Naive thymus-derived CD4-positive, alpha-beta T cell (primary cell): ENCODE measurements at regions not wholly inside any gene's neighbourhood (a gene's known extent, or its start where the extent isn't known, plus 50 kb on each side); places are given as distances from the start of the nearest gene placed in this dataset.
A peak's percentile ranks its signal among the peaks of the same experiment; 100 is the strongest.
"Not testable (repeated sequence)": the region's sequence is repeated elsewhere in the genome, so short reads cannot be mapped to it uniquely, and the experiment has no call there.

Source experiments
- ATAC-seq: fragments of 150-1000 bp; cut with Tn5 transposase; 2 replicates; pipeline ENCODE4 v1.10.0; 2021; ENCODE audit warnings: mild to moderate bottlenecking, moderate library complexity
- CTCF ChIA-PET: fragments of 350-600 bp; sonication (Branson Sonifier 250); formaldehyde crosslinking; loops from one replicate; lab custom pipeline; 2021; ENCODE audit warnings: antibody characterized with exemption; lab: Charles Lee
- POLR2A ChIA-PET: fragments of 350-600 bp; sonication (Branson Sonifier 250); formaldehyde crosslinking; loops from one replicate; lab custom pipeline; 2021; ENCODE audit warnings: antibody characterized with exemption, inconsistent platforms; lab: Charles Lee
- DNase-seq, 9 donors: peaks; one replicate each; pipeline versions ENCODE4 v3.0.0 to v3.0.0-alpha.2; 2020 to 2022; ENCODE audit warnings: mixed read lengths in 1 of 9
- H3K27ac ChIP-seq: one replicate; pipeline ENCODE4 v1.7.0; 2013; ENCODE audit warnings: mild to moderate bottlenecking, low read depth, low read length, moderate library complexity
- H3K27me3 ChIP-seq, 2 donors: one replicate each; pipeline ENCODE4 v1.7.0; 2013; ENCODE audit warnings: low read length in 2 of 2, mild to moderate bottlenecking in 2 of 2, moderate library complexity in 2 of 2; ENCODE audit not compliant: control insufficient read depth in 2 of 2, insufficient read depth in 2 of 2
- H3K36me3 ChIP-seq, 3 experiments: 1 replicate in 2 of 3; 2 replicates in 1 of 3; pipeline ENCODE4 v1.7.0; 2013; ENCODE audit warnings: low read length in 3 of 3, mild to moderate bottlenecking in 3 of 3, moderate library complexity in 1 of 3; ENCODE audit not compliant: insufficient read depth in 3 of 3, control insufficient read depth in 2 of 3
- H3K4me1 ChIP-seq, 2 donors: one replicate each; pipeline ENCODE4 v1.7.0; 2013; ENCODE audit warnings: low read length in 2 of 2, mild to moderate bottlenecking in 2 of 2, moderate library complexity in 1 of 2; ENCODE audit not compliant: control insufficient read depth in 2 of 2, insufficient read depth in 2 of 2
- H3K4me3 ChIP-seq: 2 replicates; pipeline ENCODE4 v1.7.0; 2013; ENCODE audit warnings: mild to moderate bottlenecking, low read length
- H3K9me3 ChIP-seq, 3 experiments: 1 replicate in 2 of 3; 2 replicates in 1 of 3; pipeline ENCODE4 v1.7.0; 2013; ENCODE audit warnings: low read length in 3 of 3; ENCODE audit not compliant: control insufficient read depth in 2 of 3
- H3K27ac Mint-ChIP-seq, 9 donors: one replicate each; pipeline ENCODE4 v1.8.0; 2020 to 2022; ENCODE audit warnings: mixed read lengths in 9 of 9, mild to moderate bottlenecking in 8 of 9, moderate library complexity in 5 of 9, inconsistent platforms in 2 of 9
- H3K27me3 Mint-ChIP-seq, 5 donors: one replicate each; pipeline ENCODE4 v1.8.0; 2021 to 2022; ENCODE audit warnings: mixed read lengths in 5 of 5, mild to moderate bottlenecking in 1 of 5
- H3K36me3 Mint-ChIP-seq, 5 donors: one replicate each; pipeline ENCODE4 v1.8.0; 2020 to 2022; ENCODE audit warnings: mixed read lengths in 5 of 5, mild to moderate bottlenecking in 3 of 5, inconsistent platforms in 1 of 5
- H3K4me1 Mint-ChIP-seq, 7 donors: one replicate each; pipeline ENCODE4 v1.8.0; 2020 to 2022; ENCODE audit warnings: mixed read lengths in 7 of 7, mild to moderate bottlenecking in 3 of 7, inconsistent platforms in 1 of 7
- H3K4me3 Mint-ChIP-seq, 10 donors: one replicate each; pipeline ENCODE4 v1.8.0; 2020 to 2022; ENCODE audit warnings: mild to moderate bottlenecking in 10 of 10, mixed read lengths in 10 of 10, moderate library complexity in 6 of 10, inconsistent platforms in 2 of 10
- H3K9me3 Mint-ChIP-seq, 11 donors: one replicate each; pipeline ENCODE4 v1.8.0; 2020 to 2022; ENCODE audit warnings: mixed read lengths in 11 of 11, mild to moderate bottlenecking in 4 of 11, inconsistent platforms in 1 of 11, moderate library complexity in 1 of 11
- intact Hi-C, 2 donors: fragments of 100-400 bp; cut with micrococcal nuclease; formaldehyde crosslinking; loops; one replicate each; pipeline ENCODE4 v1.15.1; 2023

DNA sequence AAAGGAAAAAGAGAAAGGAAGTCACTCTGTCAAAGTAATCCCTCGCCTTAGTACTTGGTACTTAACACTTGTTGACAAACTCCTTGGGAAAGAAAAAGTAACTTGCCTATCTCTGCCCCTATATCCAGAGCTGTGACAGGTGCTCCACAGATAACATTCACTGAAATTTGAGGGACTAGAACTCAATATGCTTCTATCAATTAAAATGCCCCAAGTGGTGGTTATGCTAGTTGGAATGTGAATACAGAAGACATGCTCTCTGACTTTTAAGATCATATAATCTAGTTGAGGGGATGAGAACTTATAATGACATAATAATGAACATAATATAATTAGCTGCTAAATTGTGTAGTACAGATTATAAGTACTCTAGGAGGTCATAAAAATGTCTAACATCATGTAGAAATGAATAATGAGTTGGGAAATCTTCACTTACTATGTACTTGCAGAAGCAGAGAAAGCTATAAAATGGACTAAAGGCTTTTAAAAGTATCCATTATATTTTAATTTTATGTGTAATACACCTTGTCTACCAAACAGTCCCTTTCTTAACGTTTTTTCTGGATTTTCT lies 153.1 kb upstream of the CCDC54 start:
- Histone ChIP-seq H3K27me3 (no peaks in the 10 kb centered on the region), H3K27ac (no peak overlapping the region), H3K9me3 (no peaks in the 10 kb centered on the region), H3K36me3 (no peaks in the 10 kb centered on the region), H3K4me1 (no peaks in the 10 kb centered on the region), H3K4me3 (no peak overlapping the region)
- ChIA-PET POLR2A (no interaction called here), CTCF (no interaction called here)
- DNase-seq, result no peak
- intact Hi-C loops, result no loop called here
- Mint-ChIP-seq H3K27ac (no peak overlapping the region), H3K27me3 (peaks cover 0 to 25% (median 13%) of the 10 kb centered on the region in 5 donors), H3K9me3 (no peaks in the 10 kb centered on the region), H3K36me3 (no peaks in the 10 kb centered on the region), H3K4me1 (no peaks in the 10 kb centered on the region), H3K4me3 (no peak overlapping the region)
- ATAC-seq, result no peak

DNA sequence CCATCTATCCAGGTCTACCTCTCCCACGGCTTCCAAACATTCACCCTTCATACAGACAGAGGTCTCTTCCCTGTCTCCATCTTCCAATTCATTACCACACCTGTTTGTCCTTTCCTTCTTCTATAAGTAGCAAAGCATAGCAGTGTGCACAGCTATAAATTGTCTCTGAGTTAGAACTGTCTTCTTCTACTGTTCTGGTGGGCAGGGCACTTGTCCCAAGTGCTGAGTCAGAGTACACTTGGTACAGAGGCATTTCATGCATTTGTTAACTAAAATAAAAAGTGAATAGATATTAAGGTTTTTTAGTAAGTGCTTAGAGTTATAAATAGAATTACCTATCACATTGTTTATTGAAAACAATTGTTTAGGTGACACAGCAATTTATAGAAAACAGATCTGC lies 150.1 kb upstream of the CCDC54 start:
- intact Hi-C loops, result no loop called here
- CTCF ChIA-PET, result interaction anchor here (0.6 kb wide), 1 partner anchor 1794 kb away, joined by 3 read pairs; no protein-coding TSS in a partner anchor
- no peak overlapping the region for H3K4me3 Mint-ChIP-seq

DNA sequence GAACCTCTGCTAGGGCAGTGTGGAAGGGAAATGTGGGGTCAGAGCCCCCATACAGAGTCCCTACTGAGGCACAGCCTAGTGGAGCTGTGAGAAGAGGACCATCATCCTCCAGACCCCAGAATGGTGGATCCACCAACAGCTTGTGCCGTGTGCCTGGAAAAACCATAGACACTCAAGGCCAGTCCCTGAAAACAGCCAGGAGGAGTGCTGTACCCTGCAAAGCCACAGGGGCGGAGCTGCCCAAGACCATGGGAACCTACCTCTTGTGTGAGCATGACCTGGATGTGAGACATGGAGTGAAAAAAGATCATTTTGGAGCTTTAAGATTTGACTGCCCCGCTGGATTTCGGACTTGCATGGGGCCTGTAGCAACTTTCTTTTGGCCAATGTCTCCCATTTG lies 143.4 kb upstream of the CCDC54 start:
- H3K9me3 Mint-ChIP-seq, DNase-seq, H3K4me3 ChIP-seq, H3K27ac Mint-ChIP-seq, H3K4me1 Mint-ChIP-seq, H3K27me3 ChIP-seq, H3K36me3 ChIP-seq, H3K27ac ChIP-seq, H3K9me3 ChIP-seq, H3K4me1 ChIP-seq, H3K4me3 Mint-ChIP-seq, H3K36me3 Mint-ChIP-seq, ATAC-seq: not testable (repeated sequence)
- POLR2A ChIA-PET, result interaction anchor here (0.6 kb wide), 1 partner anchor 736 kb away, joined by 3 read pairs; no protein-coding TSS in a partner anchor
- peaks cover 0 to 41% (median 9%) of the 10 kb centered on the region in 5 donors for H3K27me3 Mint-ChIP-seq
- CTCF ChIA-PET, result interaction anchor here (0.7 to 1.7 kb wide), 3 partner anchors 24 to 1246 kb away, joined by 3 to 6 read pairs (median 4); no protein-coding TSS in a partner anchor
- intact Hi-C loops, result loop anchor here in 1 of 2 donors (10.0 kb wide), 1 partner anchor 991 kb away; the partner anchor contains the start of gene IFT57

More for the DNA sequence above, 150.1 kb upstream of the CCDC54 start:
- POLR2A ChIA-PET, result no interaction called here
- Mint-ChIP-seq H3K4me1 (no peaks in the 10 kb centered on the region), H3K27me3 (peaks cover 0 to 41% (median 11%) of the 10 kb centered on the region in 5 donors), H3K9me3 (no peaks in the 10 kb centered on the region), H3K36me3 (no peaks in the 10 kb centered on the region), H3K27ac (no peak overlapping the region)
- ATAC-seq, result no peak
- DNase-seq, result no peak
- H3K27ac ChIP-seq, result no peak overlapping the region
- no peaks in the 10 kb centered on the region for H3K4me1 ChIP-seq
- H3K9me3 ChIP-seq, result no peaks in the 10 kb centered on the region
- H3K27me3 ChIP-seq, result no peaks in the 10 kb centered on the region
- no peaks in the 10 kb centered on the region for H3K36me3 ChIP-seq
- H3K4me3 ChIP-seq, result no peak overlapping the region

DNA sequence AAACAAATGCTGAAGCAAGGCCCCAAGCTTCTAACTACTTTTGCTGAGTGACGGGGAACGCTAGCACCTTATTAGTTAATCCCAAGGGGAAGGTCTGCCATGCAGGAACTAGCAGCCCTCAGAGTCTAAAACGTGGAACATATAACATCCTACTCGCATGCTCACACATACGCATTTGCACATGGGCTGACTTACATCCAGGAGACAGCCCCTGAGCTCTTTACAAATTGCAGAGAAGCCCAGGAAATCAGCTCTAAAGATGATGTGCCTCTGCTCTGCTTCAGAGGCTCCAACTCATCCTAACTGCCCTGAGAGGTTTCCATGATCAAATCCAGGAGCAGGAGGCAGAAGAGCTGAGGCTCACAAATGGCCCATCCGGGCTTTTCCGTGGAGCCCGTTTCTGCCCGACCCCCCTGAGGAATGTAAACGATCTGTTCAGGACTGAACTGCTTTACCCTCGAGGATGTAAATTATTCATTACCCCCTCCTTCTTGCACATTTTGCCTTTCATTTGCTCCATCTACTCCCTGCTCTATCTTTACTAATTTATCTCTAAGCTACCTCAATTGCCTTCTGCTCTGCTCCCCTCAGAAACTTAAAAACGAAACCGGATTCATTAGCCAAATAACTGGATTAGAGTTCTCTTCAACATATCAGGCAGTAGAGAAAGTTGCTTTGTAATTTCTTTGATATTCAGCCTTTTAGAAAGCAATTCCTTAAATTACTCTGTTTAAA lies 141.9 kb upstream of the CCDC54 start:
- no peak for ATAC-seq
- Histone ChIP-seq H3K9me3 (no peaks in the 10 kb centered on the region), H3K27me3 (no peaks in the 10 kb centered on the region), H3K4me3 (peak overlapping the region; percentile 42), H3K27ac (no peak overlapping the region), H3K4me1 (no peaks in the 10 kb centered on the region), H3K36me3 (no peaks in the 10 kb centered on the region)
- H3K36me3 Mint-ChIP-seq, result no peaks in the 10 kb centered on the region
- peak overlapping the region in 1 of 9 donors; percentile 33 for H3K27ac Mint-ChIP-seq
- peaks cover 0 to 38% (median 9%) of the 10 kb centered on the region in 5 donors for H3K27me3 Mint-ChIP-seq
- H3K4me3 Mint-ChIP-seq, result peak overlapping the region in 9 of 10 donors; percentile 40 to 80 (median 61)
- CTCF ChIA-PET, result interaction anchor here (0.5 to 3.0 kb wide), 12 partner anchors 13 to 1242 kb away, joined by 3 to 23 read pairs (median 4); no protein-coding TSS in a partner anchor
- peaks cover 0 to 15% (median 10%) of the 10 kb centered on the region in 7 donors for H3K4me1 Mint-ChIP-seq
- intact Hi-C loops, result loop anchor here (5.0 to 10.0 kb wide), 3 partner anchors 427 to 989 kb away; partner anchors contain the start of gene IFT57 (in 1 of the 2)
- POLR2A ChIA-PET, result no interaction called here
- H3K9me3 Mint-ChIP-seq, result no peaks in the 10 kb centered on the region
- DNase-seq, result no peak

DNA sequence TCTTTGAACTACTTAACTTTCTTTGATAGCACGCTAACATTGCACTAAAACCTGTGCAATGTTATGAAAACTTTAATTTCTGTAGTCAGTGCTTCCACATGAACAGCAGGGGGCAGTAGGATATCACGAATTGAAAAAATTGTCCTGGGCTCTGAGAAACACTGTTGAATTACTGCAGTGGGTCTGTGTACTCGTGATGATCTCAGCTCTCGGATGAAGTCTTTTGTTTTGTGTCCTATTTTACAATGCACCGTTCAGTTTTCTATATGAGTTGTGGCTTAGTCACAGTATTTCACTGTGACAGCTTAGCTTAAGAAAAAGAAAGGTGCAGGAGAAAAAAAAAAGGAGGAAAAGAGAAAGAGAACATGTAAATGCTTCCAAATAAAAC lies 141.3 kb upstream of the CCDC54 start:
- Mint-ChIP-seq H3K4me3 (peak overlapping the region in 9 of 10 donors; percentile 40 to 80 (median 61)), H3K27ac (peak overlapping the region in 1 of 9 donors; percentile 33), H3K9me3 (no peaks in the 10 kb centered on the region), H3K4me1 (peaks cover 2 to 17% (median 12%) of the 10 kb centered on the region in 7 donors), H3K36me3 (no peaks in the 10 kb centered on the region), H3K27me3 (peaks cover 0 to 35% (median 10%) of the 10 kb centered on the region in 5 donors)
- H3K27me3 ChIP-seq, result no peaks in the 10 kb centered on the region
- POLR2A ChIA-PET, result no interaction called here
- peaks cover 0 to 2% of the 10 kb centered on the region in 2 donors for H3K4me1 ChIP-seq
- no peaks in the 10 kb centered on the region for H3K9me3 ChIP-seq
- intact Hi-C loops, result loop anchor here (1.0 to 10.0 kb wide), 16 partner anchors 35 to 1316 kb away; partner anchors contain the start of gene IFT57 (in 1 of the 2)
- CTCF ChIA-PET, result interaction anchor here (0.5 to 3.0 kb wide), 14 partner anchors 29 to 1242 kb away, joined by 3 to 23 read pairs (median 4); no protein-coding TSS in a partner anchor
- no peaks in the 10 kb centered on the region for H3K36me3 ChIP-seq
- ATAC-seq, result peak; percentile 84
- H3K27ac ChIP-seq, result no peak overlapping the region
- H3K4me3 ChIP-seq, result peak overlapping the region; percentile 42
- peak in 7 of 9 donors; percentile 43 to 78 (median 73) for DNase-seq

DNA sequence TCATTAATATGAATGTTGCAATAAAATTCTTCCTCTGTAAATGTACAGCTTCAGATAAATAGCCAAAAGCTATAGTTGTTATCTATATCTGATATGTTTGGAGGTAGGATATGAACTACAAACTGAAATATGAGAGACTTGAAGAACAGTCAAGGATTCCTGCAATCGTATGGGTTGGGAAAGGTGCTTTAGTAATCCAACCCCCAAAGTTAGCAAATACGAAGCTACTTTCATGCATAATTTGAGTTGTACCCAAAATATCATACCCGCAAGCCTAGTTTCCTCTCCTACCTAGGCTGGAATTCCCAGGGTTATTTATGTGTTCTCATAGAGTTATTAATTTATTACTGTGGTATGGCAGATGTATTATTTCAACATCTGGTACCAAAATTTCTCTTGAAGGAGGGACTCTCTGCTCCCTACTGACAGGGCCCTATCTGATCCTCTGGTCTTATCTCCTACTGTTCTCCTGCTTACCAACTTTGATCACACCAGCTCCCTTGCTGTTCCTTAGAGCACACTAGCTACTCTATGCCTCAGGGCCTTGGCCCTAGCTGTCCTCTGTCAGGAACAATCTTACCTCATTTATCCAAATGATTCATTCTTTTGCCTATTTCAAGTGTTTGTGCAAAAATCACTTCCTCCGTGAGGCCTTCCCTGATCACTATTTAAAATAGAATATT lies 140.4 kb upstream of the CCDC54 start:
- Mint-ChIP-seq H3K4me3 (no peak overlapping the region), H3K9me3 (no peaks in the 10 kb centered on the region), H3K27ac (peak overlapping the region in 1 of 9 donors; percentile 25), H3K4me1 (peaks cover 8 to 23% (median 17%) of the 10 kb centered on the region in 7 donors), H3K36me3 (no peaks in the 10 kb centered on the region), H3K27me3 (peaks cover 0 to 29% (median 14%) of the 10 kb centered on the region in 5 donors)
- DNase-seq, result no peak
- no peak for ATAC-seq
- ChIA-PET CTCF (interaction anchor here (0.6 to 3.0 kb wide), 14 partner anchors 30 to 1241 kb away, joined by 3 to 23 read pairs (median 4); no protein-coding TSS in a partner anchor), POLR2A (no interaction called here)
- intact Hi-C loops, result loop anchor here (1.0 to 10.0 kb wide), 16 partner anchors 34 to 1316 kb away; partner anchors contain the start of gene IFT57 (in 1 of the 2)
- Histone ChIP-seq H3K27me3 (no peaks in the 10 kb centered on the region), H3K27ac (no peak overlapping the region), H3K4me1 (peaks cover 0 to 7% of the 10 kb centered on the region in 2 donors), H3K9me3 (no peaks in the 10 kb centered on the region), H3K4me3 (no peak overlapping the region), H3K36me3 (no peaks in the 10 kb centered on the region)
